Activated T-cell treated with anti-CD3 and anti-CD28 coated beads, Interleukin-2, amount 50 U/mL, for 4 hours (primary cell): ENCODE measurements at regions not wholly inside any gene's neighbourhood (a gene's known extent, or its start where the extent isn't known, plus 50 kb on each side); places are given as distances from the start of the nearest gene placed in this dataset.

Source experiments
- ATAC-seq, 2 donors: fragments of 200-7000 bp; cut with Tn5 transposase; one replicate each; pipeline ENCODE4 v1.10.0; 2021
- DNase-seq: peaks from one replicate; pipeline ENCODE4 v3.0.0-alpha.2; 2020
- H3K27me3 Mint-ChIP-seq: one replicate; pipeline ENCODE4 v1.8.0; 2021; ENCODE audit warnings: low read depth, mixed read lengths
- H3K36me3 Mint-ChIP-seq: one replicate; pipeline ENCODE4 v1.8.0; 2022; ENCODE audit warnings: mixed read lengths; ENCODE audit not compliant: insufficient read depth
- H3K4me1 Mint-ChIP-seq: one replicate; pipeline ENCODE4 v1.8.0; 2021; ENCODE audit warnings: low read depth, mixed read lengths
- H3K4me3 Mint-ChIP-seq: one replicate; pipeline ENCODE4 v1.8.0; 2021; ENCODE audit warnings: mild to moderate bottlenecking, moderate library complexity, mixed read lengths
- H3K9me3 Mint-ChIP-seq: one replicate; pipeline ENCODE4 v1.8.0; 2021; ENCODE audit warnings: mixed read lengths

DNA sequence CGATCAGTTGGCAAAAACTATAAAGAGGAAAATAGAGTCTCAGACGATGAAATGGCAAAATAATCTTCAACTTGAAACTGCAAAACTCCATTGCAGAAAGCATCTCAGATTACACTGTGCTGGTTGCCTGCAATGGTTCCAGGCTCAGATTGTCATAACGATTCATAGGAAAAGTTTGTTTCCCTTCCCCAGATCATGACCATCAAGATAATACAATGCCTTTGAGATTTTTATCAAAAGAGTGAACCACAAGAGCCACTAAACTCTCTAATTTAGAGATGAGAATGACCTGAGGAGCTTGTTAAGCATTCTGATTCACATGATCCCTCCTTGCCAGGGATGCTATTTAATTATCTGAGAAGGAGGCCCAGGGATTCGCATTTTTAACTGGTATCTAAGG is 52.6 kb upstream of the ITGA1 start:
- no peak for ATAC-seq
- Mint-ChIP-seq H3K27me3 (no peaks in the 10 kb centered on the region), H3K9me3 (peaks cover 3% of the 10 kb centered on the region)

More for the DNA sequence above, 52.6 kb upstream of the ITGA1 start:
- DNase-seq, result no peak
- Mint-ChIP-seq H3K36me3 (no peaks in the 10 kb centered on the region), H3K4me3 (no peak overlapping the region), H3K4me1 (peaks cover 22% of the 10 kb centered on the region)
